SU-DHL-6 (cell line): ENCODE measurements at regions not wholly inside any gene's neighbourhood (a gene's known extent, or its start where the extent isn't known, plus 50 kb on each side); places are given as distances from the start of the nearest gene placed in this dataset.

Source experiments
- CTCF ChIP-seq: fragments of 200-600 bp; sonication (generic); IDR thresholded peaks from one replicate; pipeline ENCODE4 v1.5.1; 2017; ENCODE audit warnings: antibody characterized with exemption, mild to moderate bottlenecking, low read length, moderate library complexity; ENCODE audit not compliant: insufficient read depth, poor library complexity, severe bottlenecking
- EZH2phosphoT487 ChIP-seq: fragments of 200-600 bp; sonication (generic), shearing (Covaris generic); conservative IDR thresholded peaks from 2 replicates; pipeline ENCODE4 v1.6.1; 2018; ENCODE audit warnings: mild to moderate bottlenecking, antibody characterized with exemption, low read length, moderate library complexity, mixed read lengths

- no peak for TF ChIP-seq CTCF
- TF ChIP-seq EZH2phosphoT487: no peak
Measured at GRCh38 chr6:45813943-45814342, 201.7 kb downstream of the CLIC5 start.
